ENCODE measurements at regions not wholly inside any gene's neighbourhood (a gene's known extent, or its start where the extent isn't known, plus 50 kb on each side); places are given as distances from the start of the nearest gene placed in this dataset.

- FAIRE-seq (no peak), DNase-seq (ENCODE audit: insufficient read length) (no peak)
- TF ChIP-seq POLR2A (IDR thresholded peaks at IDR 0.05; ENCODE audit: low read depth, low read length) (no peak), POLR2AphosphoS5 (IDR thresholded peaks at IDR 0.05; ENCODE audit: low read depth, low read length) (no peak), TAF1 (IDR thresholded peaks at IDR 0.05; ENCODE audit: borderline replicate concordance, low read depth, low read length) (no peak)
Measured at GRCh38 chr3:8371085-8371551, 130.5 kb upstream of the LMCD1 start.

GRCh38 chr3:8371960-8372463 is 129.6 kb upstream of the LMCD1 start:
- TF ChIP-seq TAF1 (IDR thresholded peaks at IDR 0.05; ENCODE audit: borderline replicate concordance, low read depth, low read length) (no peak), POLR2A (IDR thresholded peaks at IDR 0.05; ENCODE audit: low read depth, low read length) (no peak), POLR2AphosphoS5 (IDR thresholded peaks at IDR 0.05; ENCODE audit: low read depth, low read length) (no peak)
- FAIRE-seq (no peak), DNase-seq (ENCODE audit: insufficient read length) (no peak)

GRCh38 chr3:8380904-8381704 is 120.5 kb upstream of the LMCD1 start:
- TF ChIP-seq TAF1 (IDR thresholded peaks at IDR 0.05; ENCODE audit: borderline replicate concordance, low read depth, low read length), result no peak
- no peak for TF ChIP-seq POLR2A (IDR thresholded peaks at IDR 0.05; ENCODE audit: low read depth, low read length)
- TF ChIP-seq POLR2AphosphoS5 (IDR thresholded peaks at IDR 0.05; ENCODE audit: low read depth, low read length), result no peak
- DNase-seq (ENCODE audit: insufficient read length), result no peak
- no peak for FAIRE-seq

GRCh38 chr3:8385848-8386620 is 115.6 kb upstream of the LMCD1 start:
- FAIRE-seq (no peak), DNase-seq (ENCODE audit: insufficient read length) (no peak)
- TF ChIP-seq TAF1 (IDR thresholded peaks at IDR 0.05; ENCODE audit: borderline replicate concordance, low read depth, low read length) (no peak), POLR2AphosphoS5 (IDR thresholded peaks at IDR 0.05; ENCODE audit: low read depth, low read length) (no peak), POLR2A (IDR thresholded peaks at IDR 0.05; ENCODE audit: low read depth, low read length) (no peak)

GRCh38 chr3:8387571-8387970 is 114.1 kb upstream of the LMCD1 start:
- FAIRE-seq (no peak), DNase-seq (ENCODE audit: insufficient read length) (no peak)
- TF ChIP-seq POLR2AphosphoS5 (IDR thresholded peaks at IDR 0.05; ENCODE audit: low read depth, low read length), result no peak
- TF ChIP-seq POLR2A (IDR thresholded peaks at IDR 0.05; ENCODE audit: low read depth, low read length), result no peak
- TF ChIP-seq TAF1 (IDR thresholded peaks at IDR 0.05; ENCODE audit: borderline replicate concordance, low read depth, low read length), result no peak

GRCh38 chr3:8399686-8400085 is 101.9 kb upstream of the LMCD1 start:
- FAIRE-seq, result no peak
- no peak for DNase-seq (ENCODE audit: insufficient read length)
- TF ChIP-seq TAF1 (IDR thresholded peaks at IDR 0.05; ENCODE audit: borderline replicate concordance, low read depth, low read length) (no peak), POLR2AphosphoS5 (IDR thresholded peaks at IDR 0.05; ENCODE audit: low read depth, low read length) (no peak), POLR2A (IDR thresholded peaks at IDR 0.05; ENCODE audit: low read depth, low read length) (no peak)

GRCh38 chr3:8400911-8401310 is 100.7 kb upstream of the LMCD1 start:
- TF ChIP-seq TAF1 (IDR thresholded peaks at IDR 0.05; ENCODE audit: borderline replicate concordance, low read depth, low read length) (no peak), POLR2A (IDR thresholded peaks at IDR 0.05; ENCODE audit: low read depth, low read length) (no peak), POLR2AphosphoS5 (IDR thresholded peaks at IDR 0.05; ENCODE audit: low read depth, low read length) (no peak)
- DNase-seq (ENCODE audit: insufficient read length) (no peak), FAIRE-seq (no peak)

GRCh38 chr3:8403996-8404395 is 97.6 kb upstream of the LMCD1 start:
- no peak for FAIRE-seq
- no peak for TF ChIP-seq TAF1 (IDR thresholded peaks at IDR 0.05; ENCODE audit: borderline replicate concordance, low read depth, low read length)
- TF ChIP-seq POLR2A (IDR thresholded peaks at IDR 0.05; ENCODE audit: low read depth, low read length), result no peak
- no peak for TF ChIP-seq POLR2AphosphoS5 (IDR thresholded peaks at IDR 0.05; ENCODE audit: low read depth, low read length)

GRCh38 chr3:8405144-8405543 is 96.5 kb upstream of the LMCD1 start:
- TF ChIP-seq TAF1 (IDR thresholded peaks at IDR 0.05; ENCODE audit: borderline replicate concordance, low read depth, low read length) (no peak), POLR2AphosphoS5 (IDR thresholded peaks at IDR 0.05; ENCODE audit: low read depth, low read length) (no peak), POLR2A (IDR thresholded peaks at IDR 0.05; ENCODE audit: low read depth, low read length) (no peak)
- DNase-seq (ENCODE audit: insufficient read length), result no peak
- no peak for FAIRE-seq

More at GRCh38 chr3:8403996-8404395, 97.6 kb upstream of the LMCD1 start:
- no peak for DNase-seq (ENCODE audit: insufficient read length)

- no peak for DNase-seq (ENCODE audit: insufficient read length)
- FAIRE-seq, result no peak
- TF ChIP-seq TAF1 (IDR thresholded peaks at IDR 0.05; ENCODE audit: borderline replicate concordance, low read depth, low read length), result no peak
Measured at GRCh38 chr3:8406479-8406878, 95.1 kb upstream of the LMCD1 start.

- no peak for FAIRE-seq
Measured at GRCh38 chr3:8413337-8413926, 88.2 kb upstream of the LMCD1 start.

More at GRCh38 chr3:8413337-8413926, 88.2 kb upstream of the LMCD1 start:
- TF ChIP-seq TAF1 (IDR thresholded peaks at IDR 0.05; ENCODE audit: borderline replicate concordance, low read depth, low read length) (no peak), POLR2AphosphoS5 (IDR thresholded peaks at IDR 0.05; ENCODE audit: low read depth, low read length) (no peak), POLR2A (IDR thresholded peaks at IDR 0.05; ENCODE audit: low read depth, low read length) (no peak)
- DNase-seq (ENCODE audit: insufficient read length), result no peak
